NCI-H128 (cell line): ENCODE measurements at regions not wholly inside any gene's neighbourhood (a gene's known extent, or its start where the extent isn't known, plus 50 kb on each side); places are given as distances from the start of the nearest gene placed in this dataset.

Experiments used
- DNase-seq: peaks from one replicate; lab custom pipeline; 2025; ENCODE audit not compliant: unreplicated experiment; lab: John Stamatoyannopoulos, UW

DNA sequence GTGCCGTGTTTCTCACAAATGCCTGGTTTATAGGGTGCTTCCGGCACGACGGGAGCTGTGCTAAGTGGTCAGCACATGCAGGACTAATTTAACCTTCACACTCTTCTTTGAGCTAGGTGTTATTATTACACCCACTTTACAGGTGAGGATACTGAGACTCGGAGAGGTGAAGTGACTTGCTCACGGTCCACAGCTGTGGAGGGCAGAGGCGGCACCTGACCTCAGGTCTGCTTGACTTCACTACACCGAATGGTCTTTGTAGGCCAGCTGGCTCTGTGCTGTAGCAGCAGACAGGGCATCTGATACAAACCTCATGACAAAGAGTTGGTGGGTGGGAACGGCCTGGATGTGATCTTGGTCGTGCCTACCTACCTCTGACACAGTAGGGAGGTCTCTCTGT, 102.0 kb upstream of the BOD1 start:
- no peak for DNase-seq

DNA sequence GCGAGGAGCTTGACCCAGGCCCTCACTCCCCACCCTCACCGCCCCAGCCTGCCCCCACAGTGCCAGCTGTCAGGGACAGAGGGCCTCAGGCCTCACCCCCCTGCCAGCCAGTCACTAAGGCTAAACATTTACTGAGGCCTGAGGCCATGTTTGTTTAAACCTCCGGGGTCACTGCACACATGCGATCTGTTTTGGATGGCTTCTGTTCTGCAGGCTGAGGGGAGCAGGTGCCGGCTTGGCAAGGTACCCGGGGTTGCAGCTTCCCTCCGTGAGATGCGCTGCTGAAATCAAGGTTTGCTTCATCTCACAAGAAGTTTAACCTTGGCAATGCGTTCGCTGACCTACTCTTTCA, 103.3 kb upstream of the BOD1 start:
- no peak for DNase-seq

DNA sequence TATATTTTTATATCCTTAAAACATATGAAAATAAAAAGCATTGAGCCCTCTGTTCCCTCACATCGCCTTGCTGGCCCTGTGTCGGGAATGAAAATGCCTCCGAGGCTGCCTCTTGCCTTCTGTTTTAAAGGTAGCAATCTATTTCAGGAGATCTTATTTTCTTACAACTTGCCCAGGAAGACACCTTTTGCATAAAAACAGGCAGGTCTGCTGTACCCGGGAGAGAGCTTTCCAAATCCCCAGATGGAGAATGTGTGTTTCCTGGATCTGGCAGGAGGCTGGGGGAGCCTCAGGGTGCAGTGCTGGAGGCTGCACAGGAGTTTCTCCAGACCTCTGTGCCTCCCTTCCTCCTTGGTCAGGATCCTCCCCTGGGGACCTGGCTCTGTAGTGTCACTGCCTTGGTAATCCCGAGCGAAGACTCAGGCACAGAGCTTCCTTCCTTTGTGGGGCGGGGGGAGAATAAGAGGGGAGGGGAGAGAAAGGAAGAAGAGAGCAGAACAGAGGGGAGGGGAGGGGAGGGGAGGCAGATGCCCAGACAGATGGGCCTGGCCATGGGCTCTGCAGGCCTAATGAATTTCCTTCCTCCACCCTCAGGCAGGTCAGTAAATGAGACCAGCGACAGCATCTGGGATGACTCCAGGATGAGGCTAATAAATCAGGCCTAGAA, 104.0 kb upstream of the BOD1 start:
- no peak for DNase-seq

DNA sequence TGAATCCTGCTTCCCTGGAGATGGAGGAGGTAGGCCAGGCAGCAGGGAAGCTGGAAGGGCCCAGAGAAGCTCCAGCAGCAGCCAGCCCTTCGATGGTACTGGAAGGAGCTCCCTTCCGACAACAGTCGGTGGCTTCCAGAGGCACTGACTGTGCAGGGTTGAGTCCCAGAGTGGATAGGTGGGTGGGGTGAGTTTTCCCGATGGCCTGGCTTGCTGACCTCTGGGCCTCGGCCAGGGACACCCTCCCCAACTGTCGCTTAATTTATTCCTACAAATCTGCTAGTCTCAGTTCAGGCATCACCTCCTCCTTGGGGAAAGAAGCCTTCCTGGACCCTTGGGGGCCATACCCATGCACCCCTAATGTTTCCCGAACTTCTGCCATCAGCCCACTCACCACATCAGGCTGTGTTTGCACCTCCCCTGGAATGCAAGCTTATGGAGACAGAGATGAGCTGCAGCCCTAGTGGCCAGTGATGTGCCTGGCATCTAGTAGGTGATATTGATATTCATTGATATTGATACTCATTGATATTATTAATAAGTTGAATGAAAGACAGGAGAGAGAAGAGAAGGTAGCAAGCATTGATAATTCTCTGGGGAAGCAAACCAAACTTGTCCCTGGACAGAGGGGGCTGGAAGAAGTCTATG, 104.6 kb upstream of the BOD1 start:
- no peak for DNase-seq

DNA sequence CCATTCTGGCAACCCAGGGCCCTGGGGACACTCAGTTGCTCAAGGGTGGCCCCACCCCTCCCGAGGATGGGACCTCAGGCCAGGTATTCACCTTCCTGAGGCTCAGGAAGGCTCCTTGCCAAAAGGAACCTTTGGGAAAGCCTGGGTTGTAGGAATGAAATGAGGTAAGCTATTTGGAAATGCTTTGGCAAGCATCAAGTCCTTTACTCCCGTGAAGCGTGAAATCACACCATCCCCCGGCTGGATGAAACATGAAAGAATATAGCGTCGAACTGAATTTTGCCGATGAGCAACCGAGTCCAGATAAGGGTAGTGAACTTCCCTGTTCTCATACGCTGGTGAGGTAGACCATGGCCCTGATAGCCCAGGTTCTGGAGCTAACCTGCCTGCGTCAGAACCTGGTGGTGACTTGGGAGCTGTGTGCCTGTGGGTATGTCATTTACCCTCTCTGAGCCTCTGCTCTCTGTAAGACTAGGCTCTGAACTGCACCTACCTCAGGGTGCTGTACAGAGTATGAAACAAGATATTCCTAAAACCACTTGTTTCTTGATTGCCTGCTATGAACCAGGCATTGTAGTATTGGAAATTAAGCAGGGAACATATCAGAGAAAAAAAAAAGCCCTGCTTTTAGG, 105.3 kb upstream of the BOD1 start:
- no peak for DNase-seq

DNA sequence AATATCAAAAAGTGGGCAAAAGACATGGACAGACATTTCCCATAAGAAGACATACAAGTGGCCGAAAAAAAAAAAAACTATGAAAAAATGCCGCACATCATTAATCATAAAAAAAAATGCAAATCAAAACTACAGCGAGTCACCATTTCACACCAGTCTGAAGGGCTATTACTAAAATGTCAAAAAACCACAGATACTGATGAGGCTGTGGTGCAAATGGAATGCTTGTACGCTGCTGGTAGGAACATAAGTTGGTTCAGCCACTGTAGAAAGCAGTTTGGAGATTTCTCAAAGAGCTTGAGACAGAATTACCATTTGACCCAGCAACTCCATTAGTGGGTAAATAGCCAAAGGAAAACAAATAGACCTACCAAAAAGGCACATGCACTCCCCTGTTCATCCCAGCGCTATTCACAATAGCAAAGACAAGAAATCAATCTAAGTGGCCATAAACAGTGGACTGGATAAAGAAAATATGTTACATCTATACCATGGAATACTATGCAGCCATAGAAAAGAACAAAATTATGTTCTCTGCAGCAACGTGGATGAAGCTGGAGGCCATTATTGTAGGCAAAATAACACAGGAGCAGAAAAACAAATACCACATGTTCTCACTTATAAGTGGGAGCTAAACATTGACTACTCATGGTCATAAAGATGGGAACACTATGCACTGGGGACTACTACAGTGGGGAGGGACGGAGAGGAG, 110.6 kb upstream of the BOD1 start:
- no peak for DNase-seq

DNA sequence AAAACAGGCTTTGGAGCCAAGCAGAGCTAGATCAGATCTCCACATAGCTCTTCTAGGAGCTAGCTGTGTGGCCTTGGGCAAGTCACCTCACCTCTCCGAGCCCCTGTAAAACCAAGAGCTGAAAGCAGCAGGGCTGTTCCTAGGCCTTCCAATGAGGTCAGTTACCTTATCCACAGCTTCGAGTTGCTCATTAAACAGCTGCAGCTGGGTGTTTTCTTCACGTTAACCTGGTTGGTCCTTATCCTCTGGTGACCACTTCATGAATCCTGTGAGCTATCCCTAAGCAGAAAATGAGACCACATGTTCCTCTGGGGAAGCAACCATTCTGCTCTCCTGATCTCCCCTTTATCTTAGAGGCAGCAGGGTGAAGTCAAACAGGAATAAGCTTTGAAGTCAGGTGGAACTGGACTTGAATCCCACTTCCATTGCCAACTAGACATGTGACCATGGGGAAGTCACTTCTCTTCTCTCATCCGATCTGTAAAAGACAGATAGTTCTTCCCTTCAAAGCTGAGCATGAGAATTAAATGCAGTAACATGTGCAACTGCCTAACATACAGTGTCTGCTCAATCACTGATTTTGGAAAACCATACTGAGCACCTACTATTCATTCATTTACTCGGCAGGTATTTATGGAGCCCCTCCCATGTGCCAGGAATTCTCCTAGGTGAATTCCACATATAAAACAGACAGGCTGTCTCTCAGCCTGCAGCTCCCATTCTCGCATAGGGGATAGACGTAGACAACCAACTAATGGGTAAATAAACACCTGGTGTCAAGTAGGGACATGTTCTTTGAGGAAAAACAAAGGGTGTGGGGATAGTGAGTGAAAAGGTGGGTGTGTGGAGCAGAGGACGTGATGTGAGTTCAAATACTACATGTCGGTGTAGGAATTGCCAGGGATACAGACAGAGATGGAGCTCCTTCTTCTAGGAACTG, 111.7 kb upstream of the BOD1 start:
- DNase-seq, result no peak

DNA sequence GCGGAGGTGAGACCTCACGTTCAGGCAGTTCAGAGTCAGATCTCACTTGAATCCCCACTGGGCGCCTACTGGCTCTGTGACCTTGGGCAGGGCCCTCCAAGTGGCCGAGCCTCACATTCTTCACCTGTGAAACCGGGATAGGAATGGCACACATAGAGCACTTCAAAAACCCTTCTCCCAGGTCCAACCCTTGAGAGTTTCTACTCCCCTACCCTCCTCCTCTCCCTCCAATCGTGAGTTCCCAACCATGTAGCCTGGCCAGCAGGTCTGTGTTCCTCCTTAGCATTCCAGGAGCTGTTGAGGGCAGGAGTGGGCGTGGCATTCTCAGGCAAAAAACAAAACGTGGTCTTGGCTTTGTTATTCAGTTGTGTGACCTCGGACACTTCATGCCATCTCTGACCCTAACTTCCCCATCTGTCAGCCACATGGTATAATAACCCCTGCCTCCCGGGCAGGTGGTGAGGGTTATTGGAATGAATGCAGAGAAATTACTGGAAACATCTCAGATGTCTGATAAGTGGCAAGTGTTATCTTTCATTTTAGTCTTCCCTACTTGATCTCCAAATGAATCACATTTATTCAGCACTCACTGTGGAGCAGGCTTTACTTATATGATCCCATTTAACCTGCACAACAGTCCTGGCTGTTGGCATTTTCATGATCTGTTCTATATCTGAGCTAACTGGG, 112.8 kb upstream of the BOD1 start:
- DNase-seq, result no peak

DNA sequence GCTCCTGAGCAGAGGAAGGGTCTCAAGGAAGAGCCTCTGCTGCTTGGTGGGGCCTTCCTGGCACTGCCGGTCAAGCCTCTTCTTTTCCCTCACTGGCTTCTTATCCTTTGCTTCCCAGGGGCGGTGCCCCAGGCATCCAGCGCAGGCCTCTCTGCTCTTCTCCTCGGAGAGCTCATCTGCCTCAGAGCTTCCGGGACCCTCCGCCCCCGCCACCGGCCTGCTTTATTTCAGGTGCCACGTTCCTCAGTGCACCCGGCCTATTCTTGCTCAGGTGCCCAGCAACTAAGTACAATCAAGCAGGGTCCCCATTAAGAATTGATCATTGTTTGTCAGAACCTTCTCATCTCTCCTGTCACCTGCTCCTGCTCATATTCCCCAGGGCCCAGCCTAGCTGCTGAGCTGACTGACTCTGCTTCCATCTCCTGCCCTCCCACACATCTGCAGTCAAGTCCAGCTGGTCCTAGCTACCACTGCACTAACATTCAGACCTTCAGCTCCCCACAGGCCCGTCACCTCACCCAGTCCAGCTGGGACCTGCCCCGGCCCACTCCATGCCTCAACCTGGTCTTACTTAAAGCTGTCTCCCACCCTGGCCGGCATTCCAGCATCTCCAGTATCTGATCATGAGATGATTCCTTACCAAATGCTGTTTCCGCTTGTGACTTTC, 114.3 kb upstream of the BOD1 start:
- DNase-seq, result no peak

DNA sequence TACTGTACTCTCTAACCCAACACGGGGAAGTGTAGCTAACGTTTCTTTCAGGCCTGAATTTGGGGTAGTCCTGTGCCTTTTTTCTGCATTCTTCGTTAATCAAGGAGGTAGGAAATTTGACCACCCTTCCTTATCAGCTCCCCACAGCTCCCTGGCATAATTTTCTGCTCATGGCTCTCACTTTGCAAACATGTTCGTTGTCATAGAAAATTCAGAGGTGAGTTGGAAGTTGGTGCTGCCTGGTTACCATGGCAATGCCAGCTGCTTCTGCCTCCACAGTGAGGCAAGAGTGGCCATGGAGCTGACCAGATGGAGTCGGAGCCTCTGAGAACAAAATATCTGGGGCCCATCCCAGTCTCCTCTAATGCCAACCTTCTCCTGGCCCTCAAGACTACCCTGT, 116.6 kb upstream of the BOD1 start:
- DNase-seq, result no peak

DNA sequence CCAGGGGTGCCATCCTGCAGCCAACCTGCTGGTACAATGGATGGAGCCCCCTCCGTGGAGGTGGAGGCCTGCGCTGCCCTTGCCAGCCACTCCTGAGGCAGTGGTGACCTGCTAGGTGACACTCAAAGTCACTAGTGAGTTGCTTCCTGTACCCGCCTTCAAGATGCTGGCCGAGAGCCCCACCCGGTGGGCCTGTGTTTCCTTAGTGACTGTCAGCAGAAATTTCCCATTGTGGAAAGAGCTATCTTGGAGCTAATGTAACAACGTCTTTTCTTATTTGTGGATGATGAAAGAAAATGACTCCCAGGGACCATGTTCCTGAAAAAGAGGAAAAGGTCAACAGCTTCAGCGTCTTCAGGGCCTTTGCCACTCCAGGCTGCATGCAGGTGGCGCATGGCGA, 117.0 kb upstream of the BOD1 start:
- DNase-seq, result no peak

DNA sequence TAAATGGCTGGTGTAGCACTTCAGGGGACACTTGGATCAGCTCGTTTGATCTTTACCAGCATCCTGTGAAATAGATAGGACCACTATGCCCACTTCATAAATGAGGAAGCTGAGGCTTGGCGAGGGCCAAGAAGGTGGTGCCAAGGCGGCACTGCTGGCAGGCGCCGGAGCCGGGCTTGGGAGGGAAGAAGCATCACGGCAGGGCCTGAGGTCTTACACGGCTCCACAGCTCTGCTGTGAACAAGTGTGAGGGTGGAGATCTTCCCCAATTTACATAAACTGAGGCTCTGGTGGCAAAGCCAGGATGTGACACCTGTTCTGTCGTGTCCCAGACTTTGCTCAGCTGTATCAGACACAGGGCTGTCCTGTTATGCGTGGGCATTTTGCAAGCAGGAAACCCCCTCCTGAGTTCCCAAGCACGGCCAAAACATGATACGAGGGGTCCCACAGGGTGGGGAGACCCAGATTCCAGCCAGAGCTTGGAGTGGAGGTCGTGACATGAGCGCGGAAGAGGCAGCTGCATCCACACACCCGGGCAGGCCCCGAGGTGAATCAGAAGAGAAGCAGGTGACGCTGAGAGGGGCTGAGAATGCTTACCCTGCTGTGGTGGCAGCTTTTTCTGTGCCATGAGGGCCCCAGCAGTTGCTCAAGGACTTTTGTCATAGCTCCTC, 117.5 kb upstream of the BOD1 start:
- no peak for DNase-seq

DNA sequence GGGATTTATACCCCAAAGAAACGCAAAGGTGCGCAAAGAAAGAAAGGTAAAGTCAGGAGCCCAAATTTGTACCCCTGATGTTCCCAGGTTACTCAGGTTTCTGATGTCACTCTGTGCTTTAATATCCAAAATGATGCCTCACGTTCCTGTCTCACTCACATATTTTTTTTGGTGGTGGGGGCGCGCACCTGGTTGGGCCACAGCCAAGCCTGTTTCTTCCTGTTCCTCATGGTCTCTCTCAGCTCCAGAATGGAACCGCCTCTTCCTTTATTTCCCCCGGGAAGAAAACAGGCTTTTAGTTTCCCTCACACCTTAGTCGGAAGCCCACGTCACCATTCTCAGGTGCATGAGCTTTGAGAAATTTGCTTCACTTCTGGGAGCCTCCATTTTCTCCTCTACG, 118.3 kb upstream of the BOD1 start:
- no peak for DNase-seq

DNA sequence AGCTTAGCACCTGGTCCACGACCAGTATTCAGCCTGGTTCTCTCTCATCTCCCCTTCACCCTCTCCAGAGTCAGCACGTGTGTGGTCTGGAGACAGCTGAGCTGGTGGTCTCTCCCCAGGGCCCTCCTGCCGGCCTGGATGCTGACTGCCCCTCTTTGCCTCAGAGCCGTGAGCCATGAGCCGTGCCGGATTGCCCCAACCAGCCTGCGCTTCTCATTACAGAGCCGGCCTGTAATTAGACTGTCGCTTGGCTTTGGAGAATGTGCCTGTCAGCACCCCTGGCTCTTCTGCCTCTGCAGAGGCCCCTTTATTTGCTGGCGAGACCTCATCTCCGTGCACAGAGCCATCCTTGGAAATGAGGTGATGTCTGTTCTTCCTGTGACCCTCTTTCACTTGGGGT, 118.7 kb upstream of the BOD1 start:
- DNase-seq, result no peak

DNA sequence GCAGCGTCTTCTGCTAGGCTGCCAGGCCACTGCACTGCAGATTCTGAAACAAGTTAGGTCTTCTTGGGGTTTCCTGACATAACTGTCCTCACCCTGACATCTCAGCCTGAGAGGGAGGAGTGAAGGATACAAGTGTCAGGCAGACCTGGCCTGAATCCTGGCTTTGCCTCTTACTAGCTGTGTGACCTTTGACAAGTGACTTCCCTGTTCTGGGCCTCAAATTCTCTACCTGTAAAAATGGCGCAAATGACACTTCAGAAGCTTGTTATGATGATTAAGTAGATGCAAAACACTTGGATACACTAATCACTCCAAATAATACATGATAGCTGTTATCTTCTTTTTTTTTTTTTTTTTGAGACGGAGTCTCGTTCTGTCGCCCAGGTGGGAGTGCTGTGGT, 119.2 kb upstream of the BOD1 start:
- DNase-seq, result no peak

DNA sequence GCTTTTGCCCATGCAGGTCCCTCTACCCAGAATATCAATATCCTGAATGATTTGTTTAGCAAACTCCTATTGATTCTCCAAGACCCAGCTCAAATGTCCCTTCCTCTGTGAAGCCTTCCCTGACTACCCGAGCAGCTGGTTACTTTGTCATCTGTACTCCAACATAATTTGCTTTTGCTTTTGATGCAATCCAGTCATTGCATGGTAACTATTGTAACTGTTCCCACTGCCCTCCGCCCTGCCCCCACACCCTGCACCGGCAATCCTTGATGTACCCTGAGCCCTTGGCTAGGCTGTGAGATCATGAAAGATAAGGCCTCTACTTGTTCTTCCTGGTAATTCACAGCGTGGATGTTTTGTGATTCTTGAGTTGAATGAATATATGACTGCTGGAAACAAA, 119.9 kb upstream of the BOD1 start:
- no peak for DNase-seq

DNA sequence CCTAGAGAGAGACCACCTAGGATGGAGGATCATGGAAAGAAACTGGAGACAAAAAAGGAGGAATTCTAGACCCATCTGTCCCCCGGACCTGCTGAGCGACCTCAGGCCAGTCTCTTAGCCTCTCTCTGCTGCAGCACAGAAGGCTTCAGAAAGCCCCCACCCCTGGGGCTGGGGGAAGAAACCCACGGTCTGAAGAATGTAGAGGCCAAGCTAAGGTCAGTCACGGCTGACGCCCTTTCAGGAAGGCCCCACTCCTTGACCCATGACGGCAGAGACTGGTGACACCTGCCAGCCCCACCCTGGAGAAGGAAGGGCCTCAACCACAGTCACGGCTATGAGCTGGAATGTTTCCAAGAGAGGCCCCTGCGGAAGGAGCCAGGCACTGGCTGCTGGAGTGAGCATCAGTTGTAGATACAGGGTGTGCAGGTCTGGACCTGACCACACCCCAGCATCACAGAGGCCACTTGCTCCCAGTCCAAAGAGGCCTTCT, 120.5 kb upstream of the BOD1 start:
- DNase-seq, result no peak

DNA sequence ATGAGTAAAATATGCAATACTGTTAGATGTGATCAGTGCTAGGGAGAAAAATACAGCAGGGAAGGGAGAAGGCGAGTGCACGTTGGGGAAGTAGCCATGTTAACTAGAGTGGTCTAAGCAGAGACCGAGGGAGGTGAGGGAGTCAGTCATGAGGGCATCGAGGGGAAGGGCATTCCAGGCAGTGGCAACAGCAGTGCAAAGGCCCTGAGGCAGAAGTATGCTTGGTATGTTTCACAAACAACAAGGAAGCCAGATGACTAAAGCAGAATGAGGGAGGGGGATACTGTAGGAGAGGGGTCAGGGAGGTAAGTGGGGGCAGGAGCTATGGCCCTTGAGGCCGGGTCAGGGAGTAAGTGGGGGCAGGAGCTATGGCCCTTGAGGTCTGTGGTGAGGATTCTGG, 123.3 kb upstream of the BOD1 start:
- no peak for DNase-seq

DNA sequence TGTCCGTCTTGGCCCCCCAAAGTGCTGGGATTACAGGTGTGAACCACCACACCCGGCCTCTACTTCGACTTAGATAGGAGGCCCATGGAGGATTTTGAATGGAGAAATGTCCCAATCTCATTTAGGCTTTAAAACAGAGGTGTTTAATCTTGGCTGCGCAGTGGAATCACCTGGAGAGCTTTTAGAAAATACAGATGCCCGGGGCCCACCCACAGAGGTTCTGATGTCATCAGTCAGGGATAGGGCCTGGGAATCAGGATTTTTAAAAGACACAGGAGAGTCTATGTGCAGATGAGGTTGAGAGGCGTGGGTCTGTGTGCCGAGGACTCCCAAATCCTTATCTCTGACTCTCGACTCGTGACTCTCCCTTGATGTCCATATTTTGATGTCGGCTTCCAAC, 124.0 kb upstream of the BOD1 start:
- DNase-seq, result no peak
